ENCODE measurements at regions not wholly inside any gene's neighbourhood (a gene's known extent, or its start where the extent isn't known, plus 50 kb on each side); places are given as distances from the start of the nearest gene placed in this dataset.

GRCh38 chr3:115204475-115204874 lies 57.4 kb upstream of the ZBTB20 start:
- TF ChIP-seq CTCF (IDR thresholded peaks at IDR 0.05) (no peak), POLR2A (IDR thresholded peaks at IDR 0.05) (no peak)
